Esophagus squamous epithelium (tissue), 5 donors: ENCODE measurements at regions not wholly inside any gene's neighbourhood (a gene's known extent, or its start where the extent isn't known, plus 50 kb on each side); places are given as distances from the start of the nearest gene placed in this dataset.

Source experiments
- DNase-seq: peaks from one replicate; lab custom pipeline; 2025; lab: John Stamatoyannopoulos, UW
- H3K27ac ChIP-seq, 4 donors: fragments of 200-600 bp; sonication (generic); one replicate each; pipeline ENCODE4 v1.5.1; 2016 to 2019; ENCODE audit warnings: mild to moderate bottlenecking in 1 of 4
- H3K27me3 ChIP-seq, 4 donors: fragments of 200-600 bp; sonication (generic); 1 replicate in 3 of 4; 2 replicates in 1 of 4; pipeline versions ENCODE4 v1.5.1 to v1.6.0; 2017 to 2021; ENCODE audit warnings: antibody characterized with exemption in 1 of 4
- H3K36me3 ChIP-seq, 3 donors: fragments of 200-600 bp; sonication (generic); one replicate each; pipeline ENCODE4 v1.5.1; 2016 to 2019
- H3K4me1 ChIP-seq, 3 donors: fragments of 200-600 bp; sonication (generic); one replicate each; pipeline ENCODE4 v1.5.1; 2017 to 2019
- H3K4me3 ChIP-seq, 4 donors: fragments of 200-600 bp; sonication (generic); 1 replicate in 3 of 4; 2 replicates in 1 of 4; pipeline ENCODE4 v1.5.1; 2016 to 2019; ENCODE audit warnings: mild to moderate bottlenecking in 2 of 4, moderate library complexity in 1 of 4
- H3K9me3 ChIP-seq, 3 donors: fragments of 200-600 bp; sonication (generic); one replicate each; pipeline ENCODE4 v1.5.1; 2016 to 2019
- CTCF ChIP-seq, 6 experiments: fragments of 450-650 bp in 4 of 6; fragments of 200-600 bp in 2 of 6; sonication (generic) in 2 of 6; IDR thresholded peaks; one replicate each; pipeline ENCODE4 v1.5.1; 2016 to 2019; ENCODE audit warnings: antibody characterized with exemption in 6 of 6, mild to moderate bottlenecking in 4 of 6, moderate library complexity in 4 of 6
- POLR2A ChIP-seq, 4 donors: fragments of 450-650 bp; IDR thresholded peaks; one replicate each; pipeline ENCODE4 v1.6.1; 2017; ENCODE audit warnings: antibody characterized with exemption in 4 of 4, mild to moderate bottlenecking in 4 of 4, moderate library complexity in 3 of 4
- WGBS, 2 donors: methylation state at CpG; one replicate each; pipeline ENCODE4 v1.1.5; 2018; 5-methylcytosine and 5-hydroxymethylcytosine counted together
- intact Hi-C: fragments of 100-400 bp; cut with DNase I; formaldehyde crosslinking; loops from one replicate; pipeline ENCODE4 v1.15.0; 2022
- donor health status: DM: yes; HTN: yes; CAD: no.

- intact Hi-C loops = no loop called here
- Histone ChIP-seq H3K27me3 (peaks cover 0 to 76% (median 0%) of the 10 kb centered on the region in 4 donors), H3K27ac (no peak overlapping the region), H3K9me3 (no peaks in the 10 kb centered on the region), H3K4me3 (no peak overlapping the region), H3K36me3 (no peaks in the 10 kb centered on the region), H3K4me1 (no peaks in the 10 kb centered on the region)
- TF ChIP-seq POLR2A (IDR thresholded peaks at IDR 0.05) = no peak
- no peak for TF ChIP-seq CTCF (IDR thresholded peaks at IDR 0.05)
- 27 to 50% methylated on average over 2 of the region's 5 CpGs for WGBS, 2 donors
- no peak for DNase-seq
Observed at GRCh38 chr1:29391362-29391880, 155.1 kb downstream of the PTPRU start.

- TF ChIP-seq CTCF (IDR thresholded peaks at IDR 0.05) (no peak), POLR2A (IDR thresholded peaks at IDR 0.05) (no peak)
- no peaks in the 10 kb centered on the region for H3K4me1 ChIP-seq
- no peaks in the 10 kb centered on the region for H3K9me3 ChIP-seq
- H3K27me3 ChIP-seq = peaks cover 0 to 82% (median 0%) of the 10 kb centered on the region in 4 donors
- no peak for DNase-seq
- 33 to 41% methylated on average over 8 to 15 of the region's 16 CpGs for WGBS, 2 donors
- intact Hi-C loops = no loop called here
- H3K36me3 ChIP-seq = no peaks in the 10 kb centered on the region
- no peak overlapping the region for H3K27ac ChIP-seq
- no peak overlapping the region for H3K4me3 ChIP-seq
Observed at GRCh38 chr1:29390491-29391361, 154.4 kb downstream of the PTPRU start.

GRCh38 chr1:29390075-29390474, 153.8 kb downstream of the PTPRU start:
- no peak overlapping the region for H3K4me3 ChIP-seq
- no peak for TF ChIP-seq POLR2A (IDR thresholded peaks at IDR 0.05)
- no peak for TF ChIP-seq CTCF (IDR thresholded peaks at IDR 0.05)
- no peaks in the 10 kb centered on the region for H3K4me1 ChIP-seq
- WGBS, 2 donors = 44 to 50% methylated on average over 3 of the region's 3 CpGs
- intact Hi-C loops = no loop called here
- H3K27ac ChIP-seq = no peak overlapping the region
- H3K27me3 ChIP-seq = peaks cover 0 to 88% (median 0%) of the 10 kb centered on the region in 4 donors
- H3K36me3 ChIP-seq = no peaks in the 10 kb centered on the region
- no peaks in the 10 kb centered on the region for H3K9me3 ChIP-seq
- no peak for DNase-seq

- TF ChIP-seq POLR2A (IDR thresholded peaks at IDR 0.05) (no peak), CTCF (IDR thresholded peaks at IDR 0.05) (no peak)
- H3K27me3 ChIP-seq = peaks cover 0 to 90% (median 0%) of the 10 kb centered on the region in 4 donors
- WGBS, 2 donors = 14 to 63% methylated on average over 1 to 2 of the region's 2 CpGs
- H3K27ac ChIP-seq = no peak overlapping the region
- H3K4me1 ChIP-seq = no peaks in the 10 kb centered on the region
- no peak overlapping the region for H3K4me3 ChIP-seq
- no peaks in the 10 kb centered on the region for H3K9me3 ChIP-seq
- no peaks in the 10 kb centered on the region for H3K36me3 ChIP-seq
- intact Hi-C loops = no loop called here
- no peak for DNase-seq
Observed at GRCh38 chr1:29389533-29390041, 153.3 kb downstream of the PTPRU start.

GRCh38 chr1:29388884-29389283, 152.6 kb downstream of the PTPRU start:
- intact Hi-C loops = no loop called here
- no peak for TF ChIP-seq CTCF (IDR thresholded peaks at IDR 0.05)
- TF ChIP-seq POLR2A (IDR thresholded peaks at IDR 0.05) = no peak
- WGBS, 2 donors = 76% methylated on average over 6 of the region's 6 CpGs
- no peaks in the 10 kb centered on the region for H3K36me3 ChIP-seq
- peaks cover 0 to 96% (median 0%) of the 10 kb centered on the region in 4 donors for H3K27me3 ChIP-seq
- no peak overlapping the region for H3K27ac ChIP-seq
- H3K4me1 ChIP-seq = no peaks in the 10 kb centered on the region
- H3K4me3 ChIP-seq = no peak overlapping the region
- no peaks in the 10 kb centered on the region for H3K9me3 ChIP-seq
- DNase-seq = no peak
